ENCODE measurements at regions not wholly inside any gene's neighbourhood (a gene's known extent, or its start where the extent isn't known, plus 50 kb on each side); places are given as distances from the start of the nearest gene placed in this dataset. TPM values are rescaled to one million over a fixed set of nuclear protein-coding genes. Genes with fewer than 3 reads are reported as not detected.

- Histone ChIP-seq H3K27me3 (ENCODE audit: insufficient read depth, low read length) (no peaks in the 10 kb centered on the region), H3K27ac (ENCODE audit: low read depth, low read length) (no peak overlapping the region), H3K4me3 (ENCODE audit: low read length in 2 of 2) (no peak overlapping the region), H3K9me3 (ENCODE audit: control insufficient read depth in 1 of 2, low read length in 2 of 2) (no peaks in the 10 kb centered on the region), H3K4me1 (ENCODE audit: insufficient read depth, low read length) (no peaks in the 10 kb centered on the region), H3K36me3 (ENCODE audit: insufficient read depth, low read length) (no peaks in the 10 kb centered on the region)
- H3K27ac Mint-ChIP-seq, result no peak overlapping the region
- H3K27me3 Mint-ChIP-seq, result no peaks in the 10 kb centered on the region
- POLR2A ChIA-PET (ENCODE audit: partially characterized antibody), result no interaction called here
- no peaks in the 10 kb centered on the region for H3K36me3 Mint-ChIP-seq
- intact Hi-C loops (cut with micrococcal nuclease), result no loop called here
- CTCF ChIA-PET (ENCODE audit: partially characterized antibody), result no interaction called here
- H3K9me3 Mint-ChIP-seq, result peaks cover 0 to 3% (median 0%) of the 10 kb centered on the region in 8 donors
- H3K4me1 Mint-ChIP-seq, result no peaks in the 10 kb centered on the region
- DNase-seq, result no peak
- H3K4me3 Mint-ChIP-seq, result no peak overlapping the region
Measured at GRCh38 chr5:7329712-7330111, 66.2 kb upstream of the ADCY2 start.

GRCh38 chr5:7330256-7330655 is 65.7 kb upstream of the ADCY2 start:
- Histone ChIP-seq H3K27ac (ENCODE audit: low read depth, low read length) (no peak overlapping the region), H3K4me1 (ENCODE audit: insufficient read depth, low read length) (no peaks in the 10 kb centered on the region), H3K27me3 (ENCODE audit: insufficient read depth, low read length) (no peaks in the 10 kb centered on the region), H3K36me3 (ENCODE audit: insufficient read depth, low read length) (no peaks in the 10 kb centered on the region), H3K4me3 (ENCODE audit: low read length in 2 of 2) (no peak overlapping the region), H3K9me3 (ENCODE audit: control insufficient read depth in 1 of 2, low read length in 2 of 2) (no peaks in the 10 kb centered on the region)
- intact Hi-C loops (cut with micrococcal nuclease), result no loop called here
- H3K36me3 Mint-ChIP-seq, result no peaks in the 10 kb centered on the region
- no peaks in the 10 kb centered on the region for H3K4me1 Mint-ChIP-seq
- ChIA-PET POLR2A (ENCODE audit: partially characterized antibody) (no interaction called here), CTCF (ENCODE audit: partially characterized antibody) (no interaction called here)
- H3K9me3 Mint-ChIP-seq, result peaks cover 0 to 3% (median 0%) of the 10 kb centered on the region in 8 donors
- no peak for DNase-seq
- no peaks in the 10 kb centered on the region for H3K27me3 Mint-ChIP-seq
- H3K4me3 Mint-ChIP-seq, result no peak overlapping the region
- no peak overlapping the region for H3K27ac Mint-ChIP-seq

- Mint-ChIP-seq H3K4me3 (no peak overlapping the region), H3K9me3 (peaks cover 0 to 3% (median 0%) of the 10 kb centered on the region in 8 donors), H3K4me1 (no peaks in the 10 kb centered on the region), H3K27me3 (no peaks in the 10 kb centered on the region), H3K27ac (no peak overlapping the region), H3K36me3 (no peaks in the 10 kb centered on the region)
- ChIA-PET POLR2A (ENCODE audit: partially characterized antibody) (no interaction called here), CTCF (ENCODE audit: partially characterized antibody) (no interaction called here)
- Histone ChIP-seq H3K9me3 (ENCODE audit: control insufficient read depth in 1 of 2, low read length in 2 of 2) (no peaks in the 10 kb centered on the region), H3K27ac (ENCODE audit: low read depth, low read length) (no peak overlapping the region), H3K36me3 (ENCODE audit: insufficient read depth, low read length) (no peaks in the 10 kb centered on the region), H3K4me3 (ENCODE audit: low read length in 2 of 2) (no peak overlapping the region), H3K27me3 (ENCODE audit: insufficient read depth, low read length) (no peaks in the 10 kb centered on the region), H3K4me1 (ENCODE audit: insufficient read depth, low read length) (no peaks in the 10 kb centered on the region)
- intact Hi-C loops (cut with micrococcal nuclease), result no loop called here
- DNase-seq, result no peak
Measured at GRCh38 chr5:7331131-7331530, 64.8 kb upstream of the ADCY2 start.

Small RNA genes lying in the stretch of these regions (microRNA-seq; reads per million reads assigned to microRNA genes)
- not detected for gene MIR4278 (ENCODE audit: borderline microRNAs expressed, borderline number of aligned reads, borderline replicate concordance)
